ACC112 (cell line): ENCODE measurements at regions not wholly inside any gene's neighbourhood (a gene's known extent, or its start where the extent isn't known, plus 50 kb on each side); places are given as distances from the start of the nearest gene placed in this dataset.

Experiments used
- H2AFZ ChIP-seq: fragments of 200-600 bp; sonication (generic); one replicate; pipeline ENCODE4 v1.6.0; 2017; ENCODE audit warnings: antibody characterized with exemption, low read length; ENCODE audit not compliant: unreplicated experiment
- H3K27ac ChIP-seq: fragments of 200-600 bp; sonication (generic); 2 replicates; pipeline ENCODE4 v1.5.1; 2014; ENCODE audit warnings: low read depth, mild to moderate bottlenecking, antibody characterized with exemption, low read length, moderate library complexity
- H3K27me3 ChIP-seq: fragments of 200-600 bp; sonication (generic); 2 replicates; pipeline ENCODE4 v1.6.1; 2014; ENCODE audit warnings: mild to moderate bottlenecking, antibody characterized with exemption, low read length, moderate library complexity, mixed read lengths; ENCODE audit not compliant: insufficient read depth
- H3K36me3 ChIP-seq: fragments of 200-600 bp; sonication (generic); 2 replicates; pipeline ENCODE4 v1.6.1; 2016; ENCODE audit warnings: mild to moderate bottlenecking, antibody characterized with exemption, low read length, moderate library complexity, mixed read lengths; ENCODE audit not compliant: insufficient read depth
- H3K4me1 ChIP-seq: fragments of 200-600 bp; sonication (generic); one replicate; pipeline ENCODE4 v1.6.1; 2016; ENCODE audit warnings: low read length, mixed read lengths; ENCODE audit not compliant: insufficient read depth, unreplicated experiment, control insufficient read depth
- H3K4me3 ChIP-seq: fragments of 200-600 bp; sonication (generic); 2 replicates; pipeline ENCODE4 v1.5.1; 2014; ENCODE audit warnings: mild to moderate bottlenecking, low read depth, low read length
- H3K79me2 ChIP-seq: fragments of 200-600 bp; sonication (generic); one replicate; pipeline ENCODE4 v1.6.0; 2016; ENCODE audit warnings: low read length; ENCODE audit not compliant: control insufficient read depth, unreplicated experiment, insufficient read depth

DNA sequence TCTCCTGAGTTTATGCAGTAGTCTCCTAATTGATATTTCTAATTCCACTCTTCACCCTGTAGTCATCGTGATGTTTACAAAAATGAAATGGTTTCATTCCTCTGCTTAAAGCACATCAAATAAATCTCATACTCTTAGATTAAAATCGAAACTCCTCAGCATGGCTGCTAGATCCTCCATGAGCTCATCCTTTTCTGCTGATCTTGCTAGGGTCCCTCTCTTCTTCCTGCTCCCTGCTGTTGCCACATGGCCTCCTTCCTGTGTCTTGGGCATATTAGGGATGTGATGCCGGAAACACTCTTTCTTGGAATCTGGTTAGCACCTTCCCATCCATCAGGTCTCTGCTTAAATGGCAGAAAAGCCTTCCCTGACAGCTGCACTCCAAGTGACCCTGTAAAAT lies 59.5 kb upstream of the MEGF10 start:
- Histone ChIP-seq H3K27ac (no peak overlapping the region), H3K27me3 (no peaks in the 10 kb centered on the region), H3K79me2 (no peaks in the 10 kb centered on the region)

GRCh38 chr5:127233590-127233989 lies 57.0 kb upstream of the MEGF10 start:
- Histone ChIP-seq H3K4me3 (no peak overlapping the region), H3K79me2 (no peaks in the 10 kb centered on the region), H3K36me3 (no peaks in the 10 kb centered on the region), H3K27ac (no peak overlapping the region), H3K4me1 (peaks cover 8% of the 10 kb centered on the region), H3K27me3 (no peaks in the 10 kb centered on the region), H2AFZ (no peak overlapping the region)

More for the DNA sequence above, 59.5 kb upstream of the MEGF10 start:
- H2AFZ ChIP-seq: no peak overlapping the region
- H3K4me1 ChIP-seq: peaks cover 17% of the 10 kb centered on the region
- H3K4me3 ChIP-seq: no peak overlapping the region
- H3K36me3 ChIP-seq: no peaks in the 10 kb centered on the region

DNA sequence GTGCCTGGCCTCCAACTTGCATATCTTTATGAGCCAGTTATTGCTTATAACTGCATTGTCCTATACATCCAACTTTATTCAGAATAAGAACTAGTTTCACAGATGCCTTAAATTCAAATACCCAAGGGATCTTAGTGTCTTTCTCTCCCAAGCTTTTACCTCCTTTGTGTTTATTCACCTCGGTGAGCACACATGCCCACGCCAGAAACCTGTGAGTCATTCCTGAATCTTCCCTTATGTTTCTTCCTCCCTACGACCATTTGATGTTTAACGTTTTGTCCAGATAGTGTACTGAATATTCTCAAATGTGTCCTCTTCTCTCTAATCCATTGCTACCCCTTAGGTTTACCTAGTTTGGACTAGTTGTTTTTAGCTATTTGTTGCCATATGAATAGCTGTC lies 55.5 kb upstream of the MEGF10 start:
- H3K4me3 ChIP-seq: no peak overlapping the region
- H3K36me3 ChIP-seq: no peaks in the 10 kb centered on the region
- H3K4me1 ChIP-seq: peaks cover under 1% of the 10 kb centered on the region
- H3K79me2 ChIP-seq: no peaks in the 10 kb centered on the region
- H3K27ac ChIP-seq: no peak overlapping the region
- no peaks in the 10 kb centered on the region for H3K27me3 ChIP-seq
- no peak overlapping the region for H2AFZ ChIP-seq

- no peaks in the 10 kb centered on the region for H3K79me2 ChIP-seq
- no peak overlapping the region for H3K27ac ChIP-seq
- no peaks in the 10 kb centered on the region for H3K27me3 ChIP-seq
- no peaks in the 10 kb centered on the region for H3K4me1 ChIP-seq
- H2AFZ ChIP-seq: no peak overlapping the region
- H3K36me3 ChIP-seq: no peaks in the 10 kb centered on the region
- no peak overlapping the region for H3K4me3 ChIP-seq
Observed at GRCh38 chr5:127236254-127236653, 54.3 kb upstream of the MEGF10 start.
